ENCODE measurements at regions not wholly inside any gene's neighbourhood (a gene's known extent, or its start where the extent isn't known, plus 50 kb on each side); places are given as distances from the start of the nearest gene placed in this dataset.

GRCh38 chrX:776529-777230, 146.1 kb downstream of the SHOX start:
- ChIA-PET POLR2A (no interaction called here), CTCF (no interaction called here)
- no peak for TF ChIP-seq CTCF (IDR thresholded peaks at IDR 0.05; ENCODE audit: control extremely low read depth, extremely low read depth, low read depth, missing control alignments)
- DNase-seq (ENCODE audit: extremely low spot score), result no peak

GRCh38 chrX:776061-776460, 145.5 kb downstream of the SHOX start:
- no peak for DNase-seq (ENCODE audit: extremely low spot score)
- CTCF ChIA-PET, result no interaction called here
- POLR2A ChIA-PET, result no interaction called here

GRCh38 chrX:774536-774935, 143.9 kb downstream of the SHOX start:
- CTCF ChIA-PET, result no interaction called here
- POLR2A ChIA-PET, result no interaction called here
- no peak for TF ChIP-seq CTCF (IDR thresholded peaks at IDR 0.05; ENCODE audit: control extremely low read depth, extremely low read depth, low read depth, missing control alignments)
- DNase-seq (ENCODE audit: extremely low spot score), result no peak

More at GRCh38 chrX:776061-776460, 145.5 kb downstream of the SHOX start:
- TF ChIP-seq CTCF (IDR thresholded peaks at IDR 0.05; ENCODE audit: control extremely low read depth, extremely low read depth, low read depth, missing control alignments), result no peak

GRCh38 chrX:773292-774025, 142.9 kb downstream of the SHOX start:
- CTCF ChIA-PET, result no interaction called here
- TF ChIP-seq CTCF (IDR thresholded peaks at IDR 0.05; ENCODE audit: control extremely low read depth, extremely low read depth, low read depth, missing control alignments), result no peak
- DNase-seq (ENCODE audit: extremely low spot score), result no peak
- POLR2A ChIA-PET, result no interaction called here

GRCh38 chrX:771536-771935, 140.9 kb downstream of the SHOX start:
- POLR2A ChIA-PET, result no interaction called here
- TF ChIP-seq CTCF (IDR thresholded peaks at IDR 0.05; ENCODE audit: control extremely low read depth, extremely low read depth, low read depth, missing control alignments), result no peak
- no peak for DNase-seq (ENCODE audit: extremely low spot score)

GRCh38 chrX:769796-770195, 139.2 kb downstream of the SHOX start:
- POLR2A ChIA-PET, result no interaction called here
- DNase-seq (ENCODE audit: extremely low spot score), result no peak
- CTCF ChIA-PET, result no interaction called here
- no peak for TF ChIP-seq CTCF (IDR thresholded peaks at IDR 0.05; ENCODE audit: control extremely low read depth, extremely low read depth, low read depth, missing control alignments)

More at GRCh38 chrX:771536-771935, 140.9 kb downstream of the SHOX start:
- CTCF ChIA-PET, result no interaction called here

Measured in GM10248 (cell line).